Heart right ventricle (tissue), 16 donors: ENCODE measurements at regions not wholly inside any gene's neighbourhood (a gene's known extent, or its start where the extent isn't known, plus 50 kb on each side); places are given as distances from the start of the nearest gene placed in this dataset.

Experiments used
- ATAC-seq, 8 donors: fragments of 200-7000 bp; cut with Tn5 transposase; one replicate each; pipeline ENCODE4 v1.9.1; 2020; ENCODE audit warnings: mild to moderate bottlenecking in 8 of 8, moderate library complexity in 8 of 8, moderate number of reproducible peaks in 1 of 8
- DNase-seq, 2 donors: peaks; one replicate each; pipeline ENCODE4 v3.0.0-alpha.2; 2020
- H3K27ac ChIP-seq, 10 donors: fragments of 200-600 bp; sonication (generic) in 2 of 10; one replicate each; pipeline versions ENCODE4 v1.5.0 to v1.8.0; 2020 to 2022; ENCODE audit warnings: mild to moderate bottlenecking in 3 of 10
- H3K27me3 ChIP-seq, 7 donors: fragments of 200-600 bp; one replicate each; pipeline ENCODE4 v1.8.0; 2021 to 2022; ENCODE audit warnings: mild to moderate bottlenecking in 2 of 7
- H3K36me3 ChIP-seq, 9 donors: fragments of 200-600 bp; sonication (generic) in 1 of 9; one replicate each; pipeline versions ENCODE4 v1.5.0 to v1.8.0; 2020 to 2022; ENCODE audit warnings: mild to moderate bottlenecking in 2 of 9
- H3K4me1 ChIP-seq, 9 donors: fragments of 200-600 bp; sonication (generic) in 1 of 9; one replicate each; pipeline versions ENCODE4 v1.5.0 to v1.8.0; 2020 to 2022; ENCODE audit warnings: mild to moderate bottlenecking in 4 of 9
- H3K4me3 ChIP-seq, 10 donors: fragments of 200-600 bp; sonication (generic) in 2 of 10; one replicate each; pipeline versions ENCODE4 v1.5.0 to v1.8.0; 2020 to 2022; ENCODE audit warnings: mild to moderate bottlenecking in 7 of 10, moderate library complexity in 2 of 10
- H3K9me3 ChIP-seq, 11 donors: fragments of 200-600 bp in 10 of 11; sonication (generic) in 2 of 11; one replicate each; pipeline versions ENCODE4 v1.5.0 to v1.8.0; 2013 to 2022; ENCODE audit warnings: mild to moderate bottlenecking in 2 of 11, control low read depth in 1 of 11, moderate library complexity in 1 of 11
- WGBS, 2 donors: extraction: QIAGEN DNeasy Blood & Tissue Kit; methylation state at CpG; one replicate each; pipeline ENCODE4 v1.1.7; 2013; ENCODE audit warnings: inconsistent platforms in 1 of 2; 5-methylcytosine and 5-hydroxymethylcytosine counted together
- intact Hi-C, 10 donors: fragments of 100-400 bp; cut with DNase I; formaldehyde crosslinking; loops; one replicate each; pipeline versions ENCODE4 v1.11.1 to v1.14.2; 2022
- TF ChIP-seq, protein P1 (sequence below), 9 donors: fragments of 200-600 bp; sonication (generic) in 2 of 9; IDR thresholded peaks; one replicate each; pipeline versions ENCODE4 v1.5.0 to v1.8.0; 2021 to 2022; ENCODE audit warnings: antibody characterized with exemption in 9 of 9, mild to moderate bottlenecking in 5 of 9, moderate library complexity in 1 of 9
- donor health status: Arrhythmogenic right ventricular cardiomyopathy.
- donor health status: ischemic (EF 13 %, LVEDD 7.1; RV severe dilation, severe dysfunction).
- donor health status: healthy with polysubstance abuse.
- donor health status: DM: no; HTN: yes; CAD: no.
- donor health status: DM: no; HTN: no; CAD: no.
- donor health status: ischemic (EF 25% LVEDD 6.9; RV normal size, moderate dysfunction).
- donor health status: ischemic (EF 25% LVEDD 5.7; RV mildly dilated, moderate dysfunction).
- donor health status: healthy.
- donor health status: DM: yes; HTN: yes; CAD: no.
- donor health status: Ischemic cardiomyopathy.
- donor health status: ischemic (EF 35%, LVEDD 5.7; RV mildly dilated, moderate dysfunction).
- donor health status: nonischemic (EF 11% LVEDD 7.7; RV severe dilation, severe dysfunction).
- donor health status: DM: yes; HTN: yes; CAD: no.
- donor health status: PGD.
- donor health status: ischemic (EF 29% LVEDD 5.4; RV normal size, mild dysfunction).
- donor health status: nonischemic (EF 23%, LVEDD 6.1; RV moderate dilation, normal function).

DNA sequence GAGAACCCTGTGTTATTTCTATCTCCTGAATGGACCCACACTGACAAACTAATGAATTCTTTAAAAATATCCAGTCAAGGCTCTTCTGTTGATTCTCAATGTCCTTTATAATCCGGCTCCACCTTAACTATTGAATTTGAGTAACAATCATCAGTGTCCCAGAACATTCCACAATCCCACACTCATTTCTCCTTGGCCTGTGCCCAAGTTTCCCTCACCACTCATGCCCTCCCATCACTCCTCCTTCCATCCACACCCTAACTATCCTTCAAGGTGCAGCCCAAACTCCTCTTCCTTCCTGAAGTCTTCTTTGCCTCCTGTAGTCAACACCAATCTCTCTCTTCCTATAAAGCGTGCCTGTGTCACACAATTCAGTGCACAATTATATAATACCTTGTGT is 106.1 kb downstream of the NUDT12 start:
- peaks cover 0 to 6% (median 0%) of the 10 kb centered on the region in 9 donors for H3K4me1 ChIP-seq
- H3K4me3 ChIP-seq: no peak overlapping the region
- TF ChIP-seq, protein P1, sequence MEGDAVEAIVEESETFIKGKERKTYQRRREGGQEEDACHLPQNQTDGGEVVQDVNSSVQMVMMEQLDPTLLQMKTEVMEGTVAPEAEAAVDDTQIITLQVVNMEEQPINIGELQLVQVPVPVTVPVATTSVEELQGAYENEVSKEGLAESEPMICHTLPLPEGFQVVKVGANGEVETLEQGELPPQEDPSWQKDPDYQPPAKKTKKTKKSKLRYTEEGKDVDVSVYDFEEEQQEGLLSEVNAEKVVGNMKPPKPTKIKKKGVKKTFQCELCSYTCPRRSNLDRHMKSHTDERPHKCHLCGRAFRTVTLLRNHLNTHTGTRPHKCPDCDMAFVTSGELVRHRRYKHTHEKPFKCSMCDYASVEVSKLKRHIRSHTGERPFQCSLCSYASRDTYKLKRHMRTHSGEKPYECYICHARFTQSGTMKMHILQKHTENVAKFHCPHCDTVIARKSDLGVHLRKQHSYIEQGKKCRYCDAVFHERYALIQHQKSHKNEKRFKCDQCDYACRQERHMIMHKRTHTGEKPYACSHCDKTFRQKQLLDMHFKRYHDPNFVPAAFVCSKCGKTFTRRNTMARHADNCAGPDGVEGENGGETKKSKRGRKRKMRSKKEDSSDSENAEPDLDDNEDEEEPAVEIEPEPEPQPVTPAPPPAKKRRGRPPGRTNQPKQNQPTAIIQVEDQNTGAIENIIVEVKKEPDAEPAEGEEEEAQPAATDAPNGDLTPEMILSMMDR (IDR thresholded peaks at IDR 0.05): no peak
- no peaks in the 10 kb centered on the region for H3K36me3 ChIP-seq
- WGBS, 2 donors: 83 to 87% methylated on average over 2 of the region's 2 CpGs
- no peak for ATAC-seq
- no peak overlapping the region for H3K27ac ChIP-seq
- no peaks in the 10 kb centered on the region for H3K27me3 ChIP-seq
- H3K9me3 ChIP-seq: no peaks in the 10 kb centered on the region
- intact Hi-C loops: no loop called here
- no peak for DNase-seq

DNA sequence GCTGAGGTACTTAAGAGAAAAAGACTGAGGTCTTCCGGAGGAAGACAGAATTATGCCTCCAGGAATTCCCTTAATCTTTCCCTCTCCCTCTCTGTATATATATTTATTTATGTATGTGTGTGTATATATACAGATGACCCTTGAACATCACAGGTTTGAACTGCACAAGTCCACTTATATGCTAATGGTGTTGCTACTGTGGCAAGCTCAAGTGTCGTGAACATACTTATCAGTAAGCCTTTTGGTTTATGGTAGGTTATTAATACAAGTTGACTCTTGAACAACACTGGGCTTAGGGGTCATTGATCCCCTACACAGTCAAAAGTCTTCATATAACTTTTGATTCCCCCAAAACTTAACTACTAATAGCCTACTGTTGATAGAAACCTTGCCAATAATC is 106.8 kb downstream of the NUDT12 start:
- intact Hi-C loops: no loop called here
- WGBS, 2 donors: 83 to 92% methylated on average over 2 of the region's 2 CpGs
- H3K4me1 ChIP-seq: peaks cover 0 to 6% (median 0%) of the 10 kb centered on the region in 9 donors
- H3K27ac ChIP-seq: no peak overlapping the region
- DNase-seq (no peak), ATAC-seq (no peak)
- H3K36me3 ChIP-seq: no peaks in the 10 kb centered on the region
- H3K27me3 ChIP-seq: no peaks in the 10 kb centered on the region
- H3K9me3 ChIP-seq: no peaks in the 10 kb centered on the region
- TF ChIP-seq, protein P1 (IDR thresholded peaks at IDR 0.05): no peak
- no peak overlapping the region for H3K4me3 ChIP-seq

DNA sequence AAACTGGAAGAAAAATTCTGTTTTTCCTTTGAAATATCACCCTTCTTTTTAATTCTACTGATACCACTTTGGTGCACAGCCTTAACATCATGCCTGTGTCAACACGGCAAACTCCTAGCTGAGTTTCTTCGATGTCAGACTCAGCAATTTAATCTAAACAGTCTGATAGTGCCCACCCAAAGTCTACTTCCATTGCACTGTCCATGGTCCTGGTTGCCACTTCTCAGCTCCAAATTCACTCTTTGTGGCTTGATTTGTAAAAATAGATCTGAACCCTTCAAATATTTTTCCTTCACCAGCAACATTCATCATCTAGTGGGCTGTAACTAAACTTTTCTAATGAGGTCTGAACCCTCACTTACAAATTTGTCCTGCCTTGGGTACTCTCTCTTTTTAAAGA is 107.8 kb downstream of the NUDT12 start:
- H3K4me3 ChIP-seq: no peak overlapping the region
- no peaks in the 10 kb centered on the region for H3K9me3 ChIP-seq
- intact Hi-C loops: no loop called here
- H3K27me3 ChIP-seq: no peaks in the 10 kb centered on the region
- H3K36me3 ChIP-seq: no peaks in the 10 kb centered on the region
- peaks cover 0 to 6% (median 0%) of the 10 kb centered on the region in 9 donors for H3K4me1 ChIP-seq
- ATAC-seq (no peak), DNase-seq (no peak)
- TF ChIP-seq, protein P1 (IDR thresholded peaks at IDR 0.05): no peak
- no peak overlapping the region for H3K27ac ChIP-seq
- WGBS, 2 donors: 41 to 64% methylated on average over 2 of the region's 2 CpGs

DNA sequence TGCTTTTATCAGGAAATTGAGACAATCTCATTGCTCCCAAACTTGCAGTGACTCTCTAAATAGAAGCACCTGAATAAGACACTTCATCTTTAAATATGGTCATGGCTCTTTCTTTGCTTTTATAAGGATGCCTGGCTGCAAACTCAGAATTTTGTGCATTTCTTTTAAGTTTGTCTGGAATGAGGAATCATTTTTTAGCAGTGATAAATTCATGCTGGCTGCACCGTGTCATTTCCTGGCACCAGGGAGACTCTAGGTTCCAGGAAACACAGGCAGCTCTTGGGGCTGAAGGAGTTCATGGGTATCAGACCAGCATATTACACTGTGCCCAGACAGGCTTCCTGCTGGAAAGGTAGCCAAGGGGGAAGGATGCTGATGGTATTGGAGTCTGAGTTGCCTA is 109.9 kb downstream of the NUDT12 start:
- Histone ChIP-seq H3K36me3 (no peaks in the 10 kb centered on the region), H3K4me1 (peaks cover 0 to 6% (median 0%) of the 10 kb centered on the region in 9 donors), H3K4me3 (no peak overlapping the region), H3K27ac (no peak overlapping the region), H3K9me3 (no peaks in the 10 kb centered on the region), H3K27me3 (no peaks in the 10 kb centered on the region)
- DNase-seq: no peak
- TF ChIP-seq, protein P1 (IDR thresholded peaks at IDR 0.05): no peak
- WGBS, 2 donors: 28 to 39% methylated on average over 1 of the region's 1 CpG
- intact Hi-C loops: no loop called here
- ATAC-seq: no peak
